HG03039 (cell line): ENCODE measurements at regions not wholly inside any gene's neighbourhood (a gene's known extent, or its start where the extent isn't known, plus 50 kb on each side); places are given as distances from the start of the nearest gene placed in this dataset.

Source experiments
- ATAC-seq: cut with Tn5 transposase; IDR thresholded peaks from one replicate; pipeline ENCODE4 v1.9.1; 2021; ENCODE audit warnings: mild to moderate bottlenecking, moderate library complexity; ENCODE audit not compliant: unreplicated experiment

DNA sequence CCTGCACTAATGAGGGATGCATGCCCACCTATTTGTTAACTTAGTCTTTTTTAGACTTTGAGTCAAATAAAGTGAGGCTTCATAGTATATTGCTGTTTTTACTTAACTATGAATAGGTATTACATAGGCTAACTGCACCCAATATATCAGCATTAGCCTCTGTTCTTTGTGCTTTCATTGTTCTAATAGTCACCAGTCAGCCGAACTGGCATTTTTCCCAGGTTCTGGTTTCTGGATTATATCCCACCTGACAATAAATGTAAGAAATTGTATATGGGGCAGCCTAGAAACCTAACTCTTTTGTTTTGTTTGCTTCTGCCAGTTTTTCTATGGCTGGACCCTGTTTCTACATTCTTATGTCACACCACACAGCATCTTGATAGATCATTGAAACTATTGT, 1672.4 kb upstream of the LRRTM1 start:
- ATAC-seq, result no peak

DNA sequence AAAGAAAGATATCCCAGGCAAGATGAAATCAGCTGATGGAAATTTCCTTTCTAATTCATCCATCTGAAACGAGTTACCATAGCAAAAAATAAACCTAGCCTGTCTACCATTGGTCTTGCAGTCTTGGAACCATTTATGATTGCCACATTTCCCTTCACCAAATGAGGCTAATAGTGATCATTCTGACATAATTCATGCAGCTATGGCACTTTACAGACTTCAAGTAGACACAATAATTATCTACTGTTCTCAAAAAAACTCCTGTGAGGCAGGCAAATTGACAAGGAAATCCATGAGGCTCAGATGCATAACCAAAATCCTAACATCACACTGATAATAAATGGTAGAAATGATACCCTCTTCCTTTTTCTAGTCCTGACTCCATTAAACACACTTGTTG, 1669.7 kb upstream of the LRRTM1 start:
- no peak for ATAC-seq

DNA sequence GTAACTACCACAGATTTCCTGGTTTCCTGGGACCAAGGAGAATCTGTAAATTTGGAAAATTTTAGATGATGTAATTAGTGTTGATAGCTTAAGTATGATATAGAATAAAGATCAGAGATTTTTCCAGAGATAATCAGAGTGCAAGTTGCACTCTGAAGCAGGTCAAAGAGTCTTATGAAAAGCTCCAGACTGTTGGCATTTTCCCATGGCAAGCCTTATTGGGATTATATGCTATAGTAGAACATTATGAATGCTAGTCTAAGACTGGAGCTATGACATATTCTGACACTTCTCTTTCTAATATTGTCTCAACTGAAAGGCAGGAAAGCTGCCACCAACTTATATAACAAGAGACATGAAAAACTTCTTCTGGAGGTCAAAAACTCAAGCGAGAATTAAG, 1638.3 kb upstream of the LRRTM1 start:
- ATAC-seq, result no peak

DNA sequence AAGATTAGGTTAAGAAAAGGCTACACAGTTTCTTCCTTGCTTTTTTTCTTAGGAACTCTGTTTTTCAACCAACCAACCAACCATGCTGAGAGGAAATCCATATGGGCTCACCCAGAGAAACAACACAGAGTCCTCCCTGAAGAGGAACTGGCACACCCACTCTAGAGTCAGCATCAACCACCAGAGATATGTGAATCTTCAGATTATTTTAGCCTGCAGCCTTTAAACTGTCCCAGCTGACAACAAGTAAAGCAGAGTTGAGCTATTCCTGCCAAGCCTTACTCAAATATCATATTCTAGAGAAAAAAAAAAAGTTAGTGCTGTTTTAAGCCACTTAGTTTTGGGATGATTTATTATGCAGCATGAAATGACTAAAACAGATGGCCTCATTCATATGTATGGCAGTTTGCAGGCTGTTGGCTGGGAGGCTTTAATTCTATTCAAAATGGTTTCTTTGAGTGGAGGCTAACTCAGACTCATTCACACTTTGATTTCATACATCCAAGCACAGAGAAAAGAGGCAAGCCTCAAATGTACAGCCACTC, 1637.7 kb upstream of the LRRTM1 start:
- no peak for ATAC-seq

DNA sequence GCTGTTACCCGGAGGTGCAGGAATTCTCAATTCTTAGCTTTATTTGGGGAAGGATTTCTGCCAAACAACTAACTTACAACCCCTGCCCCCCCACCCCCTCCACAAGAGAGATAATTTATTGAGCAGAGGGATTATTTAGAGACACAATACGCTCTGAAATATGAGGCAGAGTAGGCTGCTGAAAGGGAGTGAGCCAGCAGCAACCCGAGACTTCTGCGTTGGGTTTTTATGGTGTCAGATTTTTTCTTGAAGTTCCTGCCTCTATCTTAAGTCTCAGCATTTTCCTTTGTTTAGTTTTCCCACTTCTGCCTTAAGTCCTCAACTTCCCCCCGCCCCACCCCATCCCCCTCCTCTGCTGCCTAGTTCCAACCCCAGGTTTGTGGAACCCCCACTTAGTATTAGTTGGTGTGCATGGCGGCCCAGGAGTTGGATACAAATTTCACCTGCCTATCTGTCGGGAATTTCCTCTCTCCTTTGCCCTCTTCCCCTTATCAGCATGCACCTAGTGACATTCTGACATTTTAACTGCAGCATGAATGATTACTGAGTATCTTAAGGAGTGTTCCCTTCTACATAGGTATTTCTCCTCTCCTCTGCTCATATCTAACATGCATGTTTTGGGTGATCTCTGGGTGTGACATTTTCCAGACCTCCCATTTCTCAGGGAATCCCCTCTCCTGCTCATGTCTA, 1635.9 kb upstream of the LRRTM1 start:
- no peak for ATAC-seq

DNA sequence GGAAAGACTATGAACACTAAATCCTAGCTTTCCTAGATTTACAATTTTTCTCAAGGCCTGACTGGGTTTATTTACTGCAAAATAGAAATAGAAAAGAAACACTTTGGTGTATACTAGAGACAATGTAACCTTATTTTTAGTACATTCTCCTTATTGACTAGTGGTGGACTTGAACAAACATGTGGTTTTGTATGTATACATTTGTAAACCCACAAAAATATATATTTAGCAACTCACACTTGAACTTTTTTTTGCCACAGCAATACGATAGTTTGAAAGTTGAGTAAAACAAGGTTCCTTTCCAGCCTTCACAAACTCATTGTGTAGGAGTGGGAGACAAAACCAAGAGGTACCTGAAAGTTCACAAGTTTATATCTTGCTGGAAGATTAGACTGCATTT, 1633.4 kb upstream of the LRRTM1 start:
- ATAC-seq, result no peak

DNA sequence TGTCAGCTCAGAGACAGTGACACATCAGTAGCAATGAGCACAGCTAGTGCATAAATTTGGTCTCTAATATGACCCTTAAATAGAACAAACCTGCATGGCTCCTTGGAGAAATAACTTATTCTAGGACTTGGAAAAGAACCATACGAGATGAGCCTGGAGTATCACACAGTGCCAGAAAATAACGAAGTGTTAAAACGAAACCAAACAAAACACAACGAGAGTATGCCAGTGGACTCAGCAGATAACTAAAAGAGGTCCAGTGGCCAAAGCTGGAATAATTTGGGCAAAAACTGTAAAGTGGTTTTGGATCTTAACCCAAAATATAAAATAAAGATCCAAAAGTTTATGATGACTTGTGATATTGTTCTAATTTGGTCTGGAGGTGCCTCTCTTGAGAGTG, 1599.0 kb upstream of the LRRTM1 start:
- ATAC-seq, result no peak

DNA sequence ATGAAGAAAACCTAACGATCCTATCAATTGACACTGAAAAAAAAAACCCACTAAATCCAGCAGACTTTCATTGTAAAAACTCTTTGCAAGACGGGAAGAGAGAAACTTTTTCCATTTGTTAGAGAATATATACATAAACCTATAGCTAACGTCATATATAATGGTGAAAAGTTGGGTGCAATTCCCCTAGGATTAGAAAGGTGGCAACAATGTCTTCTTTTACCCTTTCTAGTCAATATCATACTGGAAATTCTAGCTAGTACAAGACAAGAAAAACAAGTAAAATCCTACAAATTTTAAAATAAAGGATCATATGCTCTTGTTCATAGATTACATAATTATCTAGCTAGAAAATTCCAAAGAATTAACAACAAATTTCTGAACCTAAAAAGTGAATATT, 1596.5 kb upstream of the LRRTM1 start:
- no peak for ATAC-seq

DNA sequence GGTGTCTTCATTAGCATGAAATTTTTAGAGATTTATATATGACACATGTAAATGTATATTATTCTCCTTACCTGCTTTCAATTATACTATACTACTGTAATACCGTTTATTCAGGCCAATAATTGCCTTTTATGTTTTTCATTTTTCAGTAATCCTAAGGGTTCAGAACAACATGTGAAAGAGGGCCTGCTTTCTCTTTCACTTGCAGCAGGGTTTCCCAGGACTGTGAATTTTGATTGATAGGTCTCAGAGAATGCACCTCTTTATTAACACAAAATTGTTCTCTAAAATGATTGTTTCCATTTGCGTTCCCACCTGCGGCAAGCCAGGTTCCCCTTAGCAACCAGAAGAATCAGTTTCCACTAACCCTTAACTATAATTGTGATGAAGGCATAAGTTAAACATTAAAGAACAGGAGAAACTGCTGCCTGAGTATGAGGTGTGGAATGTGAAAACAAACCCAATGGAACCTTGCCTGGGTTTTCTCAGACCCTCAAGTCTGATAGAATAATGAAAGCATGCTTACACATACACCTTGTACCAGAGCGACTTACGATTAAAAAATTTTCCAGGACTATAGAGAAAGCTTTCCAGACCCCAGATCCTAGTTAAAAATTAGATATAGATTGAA, 1591.2 kb upstream of the LRRTM1 start:
- no peak for ATAC-seq

DNA sequence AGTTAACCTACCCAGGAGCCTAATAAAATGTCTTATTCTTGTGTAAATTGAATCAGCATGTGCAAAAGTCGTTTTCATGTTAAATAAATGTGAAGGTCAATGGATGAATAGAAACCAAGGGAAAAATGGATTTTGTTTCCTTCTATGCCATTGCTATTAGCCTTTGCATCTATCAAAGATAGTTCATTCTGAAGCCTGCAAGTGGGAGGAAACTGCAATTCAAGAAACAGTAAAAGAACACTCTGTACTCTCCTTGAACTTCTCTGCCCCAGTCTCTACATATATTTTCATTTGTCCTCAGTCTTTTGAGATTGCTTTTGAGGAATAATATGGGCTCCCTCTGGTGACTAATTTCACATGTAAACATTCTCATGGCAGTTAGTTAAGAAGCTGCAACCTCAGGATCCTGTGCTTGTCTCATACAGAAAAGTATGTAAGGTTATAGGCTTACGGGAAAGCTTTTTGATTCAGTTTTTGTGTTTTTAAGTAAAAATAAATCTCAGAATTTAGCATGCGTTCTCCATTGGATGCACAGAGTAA, 1590.0 kb upstream of the LRRTM1 start:
- ATAC-seq, result no peak

DNA sequence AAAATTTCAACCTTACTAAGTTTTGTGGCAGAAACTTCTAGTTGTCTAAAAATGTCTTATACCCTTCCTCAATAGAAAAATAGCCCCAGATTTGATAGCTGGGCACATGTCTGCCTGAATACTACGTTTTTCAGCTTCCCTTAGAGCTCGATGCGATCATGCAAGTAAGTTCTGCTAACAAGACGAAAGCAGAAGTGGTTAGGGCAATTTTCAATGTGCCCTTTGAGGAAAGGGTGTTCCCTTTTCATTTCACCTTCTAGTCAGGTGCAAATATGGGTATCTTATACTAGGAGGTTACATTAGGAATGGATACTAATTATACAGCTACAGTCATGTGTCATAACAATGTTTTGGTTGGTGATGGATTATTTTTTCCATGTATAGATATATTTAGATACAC, 1572.1 kb upstream of the LRRTM1 start:
- ATAC-seq, result no peak

DNA sequence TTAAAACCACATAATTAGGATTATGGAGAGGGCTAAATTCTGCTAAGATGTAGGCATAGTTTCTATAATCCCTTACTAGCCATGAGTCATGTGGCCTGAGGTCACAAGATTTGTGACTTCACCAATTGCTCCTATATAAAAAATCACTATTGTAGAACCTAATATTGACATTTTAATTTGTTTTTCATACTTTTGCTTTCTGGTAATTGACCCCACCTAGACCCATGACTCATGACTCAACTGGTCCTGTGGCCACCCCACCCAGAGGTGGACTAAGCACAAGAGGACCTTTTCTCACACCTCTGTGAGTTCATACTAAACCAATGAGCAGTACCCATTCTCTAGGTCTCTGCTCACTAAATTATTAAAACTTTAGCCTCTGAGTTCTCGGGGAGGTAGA, 1567.5 kb upstream of the LRRTM1 start:
- ATAC-seq, result no peak

DNA sequence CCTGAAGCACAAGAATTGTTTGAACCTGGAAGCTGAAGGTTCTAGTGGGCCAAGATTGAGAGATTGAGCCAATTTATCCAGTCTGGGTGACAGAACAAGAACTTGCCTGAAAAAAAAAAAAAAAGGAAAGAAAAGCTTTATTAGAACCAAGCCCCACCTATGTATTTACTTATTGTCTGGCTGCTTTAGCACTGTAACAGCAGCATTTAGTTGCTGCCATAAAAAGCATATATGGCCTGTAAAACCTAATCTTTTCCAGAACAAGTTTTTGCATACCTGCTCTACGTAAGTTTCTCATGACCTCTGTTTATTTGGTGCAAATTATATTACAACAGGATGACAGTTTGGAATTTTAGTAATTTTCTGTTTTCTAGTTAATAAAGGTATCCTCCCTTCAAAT, 1565.6 kb upstream of the LRRTM1 start:
- no peak for ATAC-seq

DNA sequence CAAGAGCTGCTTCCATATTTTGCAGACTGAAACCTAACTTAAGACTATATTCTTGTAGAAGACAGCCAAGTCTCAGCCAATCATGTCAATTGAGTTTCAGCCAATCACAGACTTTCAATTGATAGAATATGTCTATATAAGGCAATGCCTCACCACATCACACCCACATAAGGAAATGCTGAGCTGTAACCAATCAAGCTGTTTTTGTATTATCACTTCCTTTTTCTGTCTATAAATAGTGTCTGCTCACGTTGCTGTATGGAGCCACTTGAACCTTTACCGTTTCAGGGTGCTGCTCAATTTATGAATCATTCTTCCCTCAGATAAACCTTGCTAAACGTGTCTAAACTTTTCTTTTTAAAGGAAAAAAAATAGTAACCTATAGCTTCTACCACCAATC, 1554.4 kb upstream of the LRRTM1 start:
- no peak for ATAC-seq

DNA sequence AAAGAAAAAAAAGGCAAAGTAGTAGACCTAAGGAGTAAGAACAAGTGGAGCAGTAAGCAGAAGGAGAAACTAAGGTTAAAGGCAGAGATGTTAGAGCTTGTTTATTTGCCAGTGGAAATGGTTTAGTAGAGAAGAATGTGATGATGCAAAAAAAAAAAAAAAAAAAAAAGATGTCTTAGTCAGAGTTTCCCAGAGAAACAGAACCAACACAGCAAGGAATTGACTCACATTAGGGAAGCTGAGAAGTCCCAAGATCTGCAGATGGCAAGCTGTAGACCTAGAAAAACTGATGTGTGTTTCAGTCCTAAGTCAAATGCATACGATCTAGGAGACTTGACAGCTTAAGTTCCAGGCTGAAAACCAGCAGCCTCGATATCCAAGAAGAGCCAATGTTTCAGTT, 1548.8 kb upstream of the LRRTM1 start:
- no peak for ATAC-seq

DNA sequence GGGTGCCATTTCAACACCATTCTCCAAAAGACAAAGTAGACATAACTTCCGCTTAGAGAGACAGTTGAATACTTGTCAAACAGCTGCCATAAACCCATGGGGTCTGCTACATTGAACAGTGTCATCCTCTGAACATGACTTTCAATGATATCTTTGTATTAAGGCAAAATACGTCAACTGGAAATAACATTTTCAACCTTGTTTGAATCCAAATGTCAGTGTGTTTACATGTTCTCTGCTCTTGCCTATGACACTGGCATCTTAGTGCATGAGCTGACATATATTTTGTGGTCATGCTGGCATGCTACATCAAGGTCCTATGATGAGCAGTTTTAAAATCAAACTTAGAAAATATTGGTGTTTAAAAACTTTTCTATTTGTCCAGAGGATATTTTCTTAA, 1548.1 kb upstream of the LRRTM1 start:
- no peak for ATAC-seq

DNA sequence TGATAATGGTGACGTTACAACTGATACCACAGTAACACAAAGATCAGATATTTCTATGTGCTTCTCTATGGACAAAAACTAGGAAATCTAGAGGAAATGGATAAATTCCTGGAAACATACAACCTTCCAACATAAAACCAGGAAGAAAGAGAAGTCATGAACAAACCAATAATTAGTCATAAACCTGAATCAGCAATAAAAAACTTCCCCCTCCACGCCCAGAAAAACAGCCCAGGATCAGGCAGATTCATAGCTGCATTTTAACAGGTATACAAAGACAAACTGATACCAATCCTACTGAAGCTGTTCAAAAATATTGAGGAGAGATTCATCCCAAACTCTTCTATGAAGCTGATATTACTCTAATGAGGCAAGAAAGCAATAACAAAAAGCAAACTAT, 1535.2 kb upstream of the LRRTM1 start:
- no peak for ATAC-seq

DNA sequence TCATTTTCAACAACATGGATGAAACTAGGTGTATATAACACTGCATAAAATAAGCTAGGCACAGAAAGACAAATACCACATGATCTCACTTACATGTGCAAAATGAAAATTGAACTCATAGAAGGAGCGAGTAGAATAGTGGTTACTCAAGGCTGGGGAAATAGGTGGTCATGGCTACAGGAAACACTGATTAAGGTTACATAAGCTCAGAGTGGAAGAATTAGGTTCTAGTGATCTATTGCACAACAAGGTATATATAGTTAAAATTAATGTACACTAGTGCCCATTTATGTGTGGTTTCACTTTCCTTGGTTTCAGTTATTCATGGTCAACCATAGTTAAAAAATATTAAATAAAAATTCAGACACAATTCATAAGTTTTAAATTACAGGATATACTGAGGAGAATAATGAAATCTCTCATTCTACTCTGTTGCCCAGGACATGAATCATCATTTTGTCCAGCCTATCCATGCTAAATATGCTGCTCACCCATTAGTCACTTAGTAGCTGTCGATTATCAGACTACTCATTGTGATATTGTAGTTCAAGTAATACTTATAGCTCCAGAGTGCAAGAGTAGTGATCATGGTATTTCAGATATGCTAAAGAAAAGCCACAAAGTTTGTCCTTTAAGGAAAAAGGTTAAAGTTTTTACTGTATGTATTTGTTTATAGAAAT, 1530.9 kb upstream of the LRRTM1 start:
- ATAC-seq, result no peak

DNA sequence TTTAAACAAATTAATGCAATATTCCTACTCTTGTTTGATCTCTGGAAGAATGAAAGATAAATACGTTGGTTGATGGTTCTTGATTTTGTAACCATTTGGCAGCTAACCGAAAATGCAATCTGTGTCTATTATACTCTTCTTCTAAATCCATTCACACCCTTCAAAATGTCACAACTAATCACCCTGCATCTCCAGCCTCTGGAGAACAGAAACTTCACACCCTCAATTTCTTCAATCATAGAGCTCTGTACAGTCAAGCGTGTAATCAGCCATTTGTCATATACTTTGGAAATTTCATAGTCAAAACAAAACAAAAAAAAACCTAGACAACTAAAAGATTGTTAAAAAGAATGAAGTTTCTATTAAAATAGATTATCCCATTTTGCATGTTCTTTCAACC, 1482.3 kb upstream of the LRRTM1 start:
- no peak for ATAC-seq

DNA sequence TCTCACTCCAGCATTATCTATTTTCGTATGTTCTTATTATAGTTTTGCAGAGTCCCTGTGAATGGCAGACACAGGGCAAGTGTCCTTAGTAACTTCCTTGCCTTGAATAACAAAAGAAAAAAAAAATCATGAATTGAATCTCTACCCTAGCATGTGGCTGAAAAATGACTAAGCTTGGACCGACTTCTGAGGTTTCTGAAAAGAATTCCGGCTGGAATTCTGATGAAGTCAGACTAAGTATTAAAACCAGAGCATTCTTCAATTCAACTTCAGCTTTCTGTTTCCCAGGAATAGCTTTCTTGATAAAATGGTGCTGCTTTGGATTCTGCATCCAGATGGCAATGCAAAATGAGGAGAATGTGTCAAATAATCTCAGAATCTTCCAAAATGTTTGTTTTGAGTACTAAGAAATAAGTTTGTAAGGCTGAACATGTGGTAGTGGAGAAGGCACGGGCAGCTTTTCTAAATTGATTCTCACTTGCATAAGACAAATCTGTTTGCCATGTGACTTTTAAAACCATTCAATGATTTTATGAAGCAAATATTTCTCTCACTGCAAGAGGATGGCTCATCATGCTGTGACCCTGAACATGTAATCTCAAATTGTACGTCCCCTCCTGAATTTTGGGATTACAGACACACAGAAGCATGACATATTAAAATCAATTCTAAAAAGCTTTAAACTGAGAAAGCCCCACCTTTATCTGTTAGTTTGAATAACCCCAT, 1462.8 kb upstream of the LRRTM1 start:
- no peak for ATAC-seq

DNA sequence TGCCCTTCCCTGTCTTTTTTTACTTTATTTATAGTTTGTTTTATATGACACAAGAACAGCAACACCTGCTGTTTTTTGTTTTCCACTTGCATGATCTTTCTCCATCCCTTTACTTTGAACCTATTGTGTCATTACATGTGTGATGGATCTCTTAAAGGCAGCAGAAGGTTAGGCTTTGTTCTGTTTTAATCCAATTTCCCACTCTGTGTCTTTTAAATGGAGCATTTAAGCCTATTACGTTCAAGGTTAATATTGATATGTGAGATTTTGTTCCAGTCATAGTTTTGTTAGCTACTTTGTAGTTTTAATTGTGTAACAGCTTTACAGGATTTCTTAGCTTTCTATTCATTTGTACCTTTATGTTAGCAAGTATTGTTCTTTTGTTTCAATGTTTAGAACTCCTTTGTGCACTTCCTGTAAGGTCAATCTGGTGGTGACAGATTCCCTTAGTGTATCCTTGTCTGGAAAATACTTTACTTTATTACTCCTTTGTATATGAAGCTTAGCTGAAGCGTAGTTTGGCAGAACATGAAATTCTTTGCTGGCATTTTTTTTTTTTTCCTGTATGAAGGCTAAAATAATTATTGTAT, 1443.0 kb upstream of the LRRTM1 start:
- ATAC-seq, result no peak
